HCT116 (cell line): ENCODE measurements at regions not wholly inside any gene's neighbourhood (a gene's known extent, or its start where the extent isn't known, plus 50 kb on each side); places are given as distances from the start of the nearest gene placed in this dataset.

Experiments used
- CTCF ChIP-seq, 3 experiments: fragments of 200-600 bp in 1 of 3; sonication (generic) in 1 of 3; IDR thresholded peaks in 2 of 3; conservative IDR thresholded peaks in 1 of 3; 2 replicates each; pipeline ENCODE4 v1.5.1; 2012 to 2017; ENCODE audit warnings: low read depth in 2 of 3, low read length in 2 of 3, antibody characterized with exemption in 1 of 3, borderline replicate concordance in 1 of 3, control low read depth in 1 of 3, mild to moderate bottlenecking in 1 of 3, mixed read lengths in 1 of 3, mixed run types in 1 of 3, moderate library complexity in 1 of 3; ENCODE audit not compliant: insufficient read depth in 1 of 3
- POLR2AphosphoS5 ChIP-seq: IDR thresholded peaks from 2 replicates; pipeline ENCODE4 v1.6.1; 2011; ENCODE audit warnings: mild to moderate bottlenecking, low read depth, low read length, moderate library complexity

- no peak for TF ChIP-seq POLR2AphosphoS5
- no peak for TF ChIP-seq CTCF (IDR thresholded peaks at IDR 0.05 in 2 of 3, conservative IDR thresholded peaks at IDR 0.05 in 1 of 3; ENCODE audit: borderline replicate concordance in 1 of 3, insufficient read depth in 1 of 3, low read depth in 2 of 3, low read length in 2 of 3)
Observed at GRCh38 chr19:30629086-30629485, 256.9 kb downstream of the ZNF536 start.
